HEK293 (cell line): ENCODE measurements at regions not wholly inside any gene's neighbourhood (a gene's known extent, or its start where the extent isn't known, plus 50 kb on each side); places are given as distances from the start of the nearest gene placed in this dataset.

ENCODE experiments used
- CTCF ChIA-PET: fragments of 350-600 bp; formaldehyde crosslinking; extraction: SDS; loops from one replicate; lab custom pipeline; 2021; ENCODE audit warnings: antibody characterized with exemption; lab: Yijun Ruan, JAX
- POLR2A ChIA-PET: fragments of 300-600 bp; formaldehyde crosslinking; extraction: SDS; loops from one replicate; lab custom pipeline; 2020; ENCODE audit warnings: antibody characterized with exemption, inconsistent platforms; lab: Yijun Ruan, JAX
- H3K27ac ChIP-seq: fragments of 200-500 bp; sonication (Bioruptor generic); 2 replicates; pipeline ENCODE4 v1.5.1; 2014; ENCODE audit warnings: low read depth, low read length, control low read depth, inconsistent platforms; ENCODE audit errors: extremely low read depth
- H3K36me3 ChIP-seq, 2 experiments: fragments of 200-500 bp in 1 of 2; sonication (Bioruptor generic) in 1 of 2; 1 replicate in 1 of 2; 2 replicates in 1 of 2; pipeline ENCODE4 v1.5.1; 2014 to 2017; ENCODE audit warnings: inconsistent platforms in 2 of 2, low read length in 2 of 2; ENCODE audit not compliant: control insufficient read depth in 2 of 2, insufficient read depth in 1 of 2
- H3K4me1 ChIP-seq: fragments of 200-500 bp; sonication (Bioruptor generic); 2 replicates; pipeline ENCODE4 v1.5.1; 2014; ENCODE audit warnings: mild to moderate bottlenecking, low read length, inconsistent platforms; ENCODE audit not compliant: control insufficient read depth, insufficient read depth
- H3K4me3 ChIP-seq: 2 replicates; pipeline ENCODE4 v1.5.1; 2011; ENCODE audit warnings: low read depth, mild to moderate bottlenecking, control low read depth, low read length, moderate library complexity
- H3K9me3 ChIP-seq: fragments of 200-500 bp; sonication (Bioruptor generic); 2 replicates; pipeline ENCODE4 v1.5.1; 2014; ENCODE audit warnings: low read depth, low read length, inconsistent platforms; ENCODE audit not compliant: control insufficient read depth, insufficient read depth
- HOXA7 ChIP-seq: sonication (generic); formaldehyde crosslinking; IDR thresholded peaks from 2 replicates; pipeline ENCODE4 v1.8.1; 2022; ENCODE audit warnings: missing genetic modification reagents, borderline replicate concordance
- OSR2 ChIP-seq: fragments of 450-650 bp; formaldehyde crosslinking; IDR thresholded peaks from 2 replicates; pipeline ENCODE4 v1.5.1; 2016; ENCODE audit warnings: missing biosample characterization, missing genetic modification characterization
- PRDM4 ChIP-seq: fragments of 450-650 bp; formaldehyde crosslinking; IDR thresholded peaks from 2 replicates; pipeline ENCODE4 v1.5.1; 2017; ENCODE audit warnings: missing biosample characterization, missing genetic modification characterization
- REPIN1 ChIP-seq: fragments of 450-650 bp; formaldehyde crosslinking; IDR thresholded peaks from 2 replicates; pipeline ENCODE4 v1.5.1; 2017; ENCODE audit warnings: missing biosample characterization, missing genetic modification characterization, low read depth
- SP2 ChIP-seq: fragments of 450-650 bp; formaldehyde crosslinking; IDR thresholded peaks from 2 replicates; pipeline ENCODE4 v1.5.1; 2016; ENCODE audit warnings: missing biosample characterization, missing genetic modification characterization
- YY1 ChIP-seq: fragments of 450-650 bp; formaldehyde crosslinking; IDR thresholded peaks from 2 replicates; pipeline ENCODE4 v1.5.1; 2018; ENCODE audit warnings: missing biosample characterization, missing genetic modification characterization
- ZBTB17 ChIP-seq: fragments of 450-650 bp; formaldehyde crosslinking; IDR thresholded peaks from 2 replicates; pipeline ENCODE4 v1.5.1; 2016; ENCODE audit warnings: missing biosample characterization, missing genetic modification characterization
- ZBTB21 ChIP-seq: fragments of 450-650 bp; formaldehyde crosslinking; IDR thresholded peaks from 2 replicates; pipeline ENCODE4 v1.5.1; 2017; ENCODE audit warnings: missing biosample characterization, missing genetic modification characterization
- ZIC2 ChIP-seq: fragments of 450-650 bp; formaldehyde crosslinking; IDR thresholded peaks from 2 replicates; pipeline ENCODE4 v1.5.1; 2016; ENCODE audit warnings: missing biosample characterization, missing genetic modification characterization
- ZNF112 ChIP-seq: fragments of 450-650 bp; formaldehyde crosslinking; IDR thresholded peaks from 2 replicates; pipeline ENCODE4 v1.5.0; 2017; ENCODE audit warnings: missing biosample characterization, missing genetic modification characterization
- ZNF121 ChIP-seq: fragments of 450-650 bp; formaldehyde crosslinking; IDR thresholded peaks from 2 replicates; pipeline ENCODE4 v1.5.1; 2016; ENCODE audit warnings: missing biosample characterization, missing genetic modification characterization
- ZNF138 ChIP-seq: fragments of 450-650 bp; formaldehyde crosslinking; IDR thresholded peaks from 2 replicates; pipeline ENCODE4 v1.5.1; 2016; ENCODE audit warnings: missing biosample characterization, missing genetic modification characterization, borderline replicate concordance
- ZNF202 ChIP-seq: fragments of 450-650 bp; formaldehyde crosslinking; IDR thresholded peaks from 2 replicates; pipeline ENCODE4 v1.5.1; 2016; ENCODE audit warnings: missing biosample characterization, missing genetic modification characterization, borderline replicate concordance
- ZNF214 ChIP-seq: fragments of 450-650 bp; formaldehyde crosslinking; IDR thresholded peaks from 2 replicates; pipeline ENCODE4 v1.5.1; 2017; ENCODE audit warnings: missing biosample characterization, mild to moderate bottlenecking, missing genetic modification characterization, borderline replicate concordance
- ZNF248 ChIP-seq: fragments of 450-650 bp; formaldehyde crosslinking; IDR thresholded peaks from 2 replicates; pipeline ENCODE4 v1.5.1; 2017; ENCODE audit warnings: missing biosample characterization, missing genetic modification characterization
- ZNF266 ChIP-seq: fragments of 450-650 bp; formaldehyde crosslinking; IDR thresholded peaks from 2 replicates; pipeline ENCODE4 v1.5.1; 2016; ENCODE audit warnings: missing biosample characterization, missing genetic modification characterization, low read depth
- ZNF350 ChIP-seq: fragments of 450-650 bp; formaldehyde crosslinking; IDR thresholded peaks from 2 replicates; pipeline ENCODE4 v1.5.0; 2017; ENCODE audit warnings: missing biosample characterization, mild to moderate bottlenecking, missing genetic modification characterization
- ZNF48 ChIP-seq: fragments of 450-650 bp; formaldehyde crosslinking; IDR thresholded peaks from 2 replicates; pipeline ENCODE4 v1.5.1; 2016; ENCODE audit warnings: missing biosample characterization, missing genetic modification characterization
- ZNF548 ChIP-seq: fragments of 450-650 bp; formaldehyde crosslinking; IDR thresholded peaks from 2 replicates; pipeline ENCODE4 v1.5.1; 2016; ENCODE audit warnings: missing biosample characterization, missing genetic modification characterization
- ZNF561 ChIP-seq: fragments of 450-650 bp; IDR thresholded peaks from 2 replicates; pipeline ENCODE4 v1.5.1; 2018; ENCODE audit warnings: missing biosample characterization, missing genetic modification characterization, borderline replicate concordance
- ZNF610 ChIP-seq: fragments of 450-650 bp; formaldehyde crosslinking; IDR thresholded peaks from 2 replicates; pipeline ENCODE4 v1.5.1; 2016; ENCODE audit warnings: missing biosample characterization, missing genetic modification characterization, borderline replicate concordance
- ZNF623 ChIP-seq: fragments of 450-650 bp; formaldehyde crosslinking; IDR thresholded peaks from 2 replicates; pipeline ENCODE4 v1.5.1; 2016; ENCODE audit warnings: missing biosample characterization, missing genetic modification characterization
- ZNF624 ChIP-seq: fragments of 450-650 bp; formaldehyde crosslinking; IDR thresholded peaks from 2 replicates; pipeline ENCODE4 v1.5.1; 2017; ENCODE audit warnings: missing biosample characterization, missing genetic modification characterization
- ZNF791 ChIP-seq: fragments of 450-650 bp; formaldehyde crosslinking; IDR thresholded peaks from 2 replicates; pipeline ENCODE4 v1.5.1; 2016; ENCODE audit warnings: missing biosample characterization, missing genetic modification characterization
- TF ChIP-seq, protein P1 (sequence below): fragments of 450-650 bp; formaldehyde crosslinking; IDR thresholded peaks from 2 replicates; pipeline ENCODE4 v1.5.1; 2016; ENCODE audit warnings: missing biosample characterization, missing genetic modification characterization
- TF ChIP-seq, protein P2 (sequence below): fragments of 450-650 bp; formaldehyde crosslinking; IDR thresholded peaks from 2 replicates; pipeline ENCODE4 v1.5.1; 2016; ENCODE audit warnings: missing biosample characterization, missing genetic modification characterization
- TF ChIP-seq, protein P3 (sequence below): fragments of 450-650 bp; formaldehyde crosslinking; IDR thresholded peaks from 2 replicates; pipeline ENCODE4 v1.5.1; 2017; ENCODE audit warnings: missing biosample characterization, mild to moderate bottlenecking, missing genetic modification characterization, moderate library complexity

- no peaks in the 10 kb centered on the region for H3K36me3 ChIP-seq
- ChIA-PET CTCF (interaction anchor here (1.0 kb wide), 1 partner anchor 45 kb away, joined by 4 read pairs; no protein-coding TSS in a partner anchor), POLR2A (no interaction called here)
- H3K27ac ChIP-seq = no peak overlapping the region
- H3K4me3 ChIP-seq = no peak overlapping the region
- no peaks in the 10 kb centered on the region for H3K9me3 ChIP-seq
- no peaks in the 10 kb centered on the region for H3K4me1 ChIP-seq
- TF ChIP-seq SP2 (no peak), ZBTB21 (no peak), ZIC2 (tag by site-specific recombination) (no peak), ZNF48 (tag by site-specific recombination) (no peak), REPIN1 (tag by site-specific recombination) (no peak), ZNF610 (tag by site-specific recombination) (no peak), ZNF138 (tag by site-specific recombination) (no peak), ZNF202 (tag by site-specific recombination) (no peak), ZNF266 (tag by site-specific recombination) (no peak), ZNF624 (tag by site-specific recombination) (no peak), PRDM4 (tag by site-specific recombination) (no peak), ZNF548 (tag by site-specific recombination) (no peak), ZNF248 (tag by site-specific recombination) (no peak)
- TF ChIP-seq, protein P1, sequence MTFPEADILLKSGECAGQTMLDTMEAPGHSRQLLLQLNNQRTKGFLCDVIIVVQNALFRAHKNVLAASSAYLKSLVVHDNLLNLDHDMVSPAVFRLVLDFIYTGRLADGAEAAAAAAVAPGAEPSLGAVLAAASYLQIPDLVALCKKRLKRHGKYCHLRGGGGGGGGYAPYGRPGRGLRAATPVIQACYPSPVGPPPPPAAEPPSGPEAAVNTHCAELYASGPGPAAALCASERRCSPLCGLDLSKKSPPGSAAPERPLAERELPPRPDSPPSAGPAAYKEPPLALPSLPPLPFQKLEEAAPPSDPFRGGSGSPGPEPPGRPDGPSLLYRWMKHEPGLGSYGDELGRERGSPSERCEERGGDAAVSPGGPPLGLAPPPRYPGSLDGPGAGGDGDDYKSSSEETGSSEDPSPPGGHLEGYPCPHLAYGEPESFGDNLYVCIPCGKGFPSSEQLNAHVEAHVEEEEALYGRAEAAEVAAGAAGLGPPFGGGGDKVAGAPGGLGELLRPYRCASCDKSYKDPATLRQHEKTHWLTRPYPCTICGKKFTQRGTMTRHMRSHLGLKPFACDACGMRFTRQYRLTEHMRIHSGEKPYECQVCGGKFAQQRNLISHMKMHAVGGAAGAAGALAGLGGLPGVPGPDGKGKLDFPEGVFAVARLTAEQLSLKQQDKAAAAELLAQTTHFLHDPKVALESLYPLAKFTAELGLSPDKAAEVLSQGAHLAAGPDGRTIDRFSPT (tag by site-specific recombination) = no peak
Observed at GRCh38 chr2:6728156-6728555, 137.6 kb downstream of the CMPK2 start.

DNA sequence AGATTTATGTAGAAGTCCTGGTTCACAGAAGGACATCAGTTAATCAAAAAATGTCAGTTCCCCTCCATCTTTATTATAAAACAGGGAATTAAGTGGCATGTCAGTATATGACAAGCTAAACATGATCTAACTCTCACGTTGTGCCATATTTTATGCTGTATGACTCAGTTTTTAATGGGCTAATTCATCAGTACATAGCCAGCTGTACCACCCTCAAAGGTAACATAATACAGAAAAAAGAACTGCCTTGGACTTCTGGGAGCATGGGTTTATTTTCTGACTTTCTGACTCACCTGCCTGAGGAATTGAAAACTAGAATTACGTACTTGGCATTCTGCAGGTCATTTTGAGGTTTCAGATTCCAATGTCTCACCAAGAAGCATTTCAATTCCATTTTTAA is 135.7 kb downstream of the CMPK2 start:
- POLR2A ChIA-PET = no interaction called here

More for the DNA sequence above, 135.7 kb downstream of the CMPK2 start:
- Histone ChIP-seq H3K36me3 (no peaks in the 10 kb centered on the region), H3K4me1 (no peaks in the 10 kb centered on the region), H3K27ac (no peak overlapping the region), H3K9me3 (no peaks in the 10 kb centered on the region), H3K4me3 (no peak overlapping the region)
- CTCF ChIA-PET = interaction anchor here (0.7 to 1.0 kb wide), 2 partner anchors 331 to 378 kb away, joined by 3 to 4 read pairs; no protein-coding TSS in a partner anchor
- TF ChIP-seq ZNF214 = no peak
- no peak for TF ChIP-seq OSR2 (tag by site-specific recombination)
- TF ChIP-seq ZNF561 (tag by site-specific recombination) = no peak
- no peak for TF ChIP-seq YY1 (tag by site-specific recombination)
- TF ChIP-seq, protein P2, sequence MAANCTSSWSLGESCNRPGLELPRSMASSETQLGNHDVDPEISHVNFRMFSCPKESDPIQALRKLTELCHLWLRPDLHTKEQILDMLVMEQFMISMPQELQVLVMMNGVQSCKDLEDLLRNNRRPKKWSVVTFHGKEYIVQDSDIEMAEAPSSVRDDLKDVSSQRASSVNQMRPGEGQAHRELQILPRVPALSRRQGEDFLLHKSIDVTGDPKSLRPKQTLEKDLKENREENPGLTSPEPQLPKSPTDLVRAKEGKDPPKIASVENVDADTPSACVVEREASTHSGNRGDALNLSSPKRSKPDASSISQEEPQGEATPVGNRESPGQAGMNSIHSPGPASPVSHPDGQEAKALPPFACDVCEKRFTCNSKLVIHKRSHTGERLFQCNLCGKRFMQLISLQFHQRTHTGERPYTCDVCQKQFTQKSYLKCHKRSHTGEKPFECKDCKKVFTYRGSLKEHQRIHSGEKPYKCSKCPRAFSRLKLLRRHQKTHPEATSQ (tag by site-specific recombination) = no peak
- TF ChIP-seq ZNF48 (tag by site-specific recombination) = no peak
- no peak for TF ChIP-seq ZNF791 (tag by site-specific recombination)
- TF ChIP-seq, protein P3, sequence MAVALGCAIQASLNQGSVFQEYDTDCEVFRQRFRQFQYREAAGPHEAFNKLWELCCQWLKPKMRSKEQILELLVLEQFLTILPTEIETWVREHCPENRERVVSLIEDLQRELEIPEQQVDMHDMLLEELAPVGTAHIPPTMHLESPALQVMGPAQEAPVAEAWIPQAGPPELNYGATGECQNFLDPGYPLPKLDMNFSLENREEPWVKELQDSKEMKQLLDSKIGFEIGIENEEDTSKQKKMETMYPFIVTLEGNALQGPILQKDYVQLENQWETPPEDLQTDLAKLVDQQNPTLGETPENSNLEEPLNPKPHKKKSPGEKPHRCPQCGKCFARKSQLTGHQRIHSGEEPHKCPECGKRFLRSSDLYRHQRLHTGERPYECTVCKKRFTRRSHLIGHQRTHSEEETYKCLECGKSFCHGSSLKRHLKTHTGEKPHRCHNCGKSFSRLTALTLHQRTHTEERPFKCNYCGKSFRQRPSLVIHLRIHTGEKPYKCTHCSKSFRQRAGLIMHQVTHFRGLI (tag by site-specific recombination) = no peak
- no peak for TF ChIP-seq ZNF623 (tag by site-specific recombination)
- no peak for TF ChIP-seq ZNF112 (tag by site-specific recombination)
- no peak for TF ChIP-seq ZNF350 (tag by site-specific recombination)
- TF ChIP-seq ZNF121 (tag by site-specific recombination) = no peak
- no peak for TF ChIP-seq HOXA7 (CRISPR knock-in tag)
- no peak for TF ChIP-seq ZBTB17
